Sigmoid colon (tissue), 4 donors: ENCODE measurements at regions not wholly inside any gene's neighbourhood (a gene's known extent, or its start where the extent isn't known, plus 50 kb on each side); places are given as distances from the start of the nearest gene placed in this dataset.

Experiments used
- CTCF ChIP-seq, 4 experiments: fragments of 450-650 bp in 3 of 4; fragments of 200-600 bp in 1 of 4; IDR thresholded peaks; one replicate each; pipeline ENCODE4 v1.5.1; 2016 to 2019; ENCODE audit warnings: antibody characterized with exemption in 4 of 4, mild to moderate bottlenecking in 3 of 4, moderate library complexity in 2 of 4
- EP300 ChIP-seq, 4 donors: sonication (generic); formaldehyde crosslinking; IDR thresholded peaks; one replicate each; pipeline ENCODE4 v1.6.1; 2017; ENCODE audit warnings: antibody characterized with exemption in 4 of 4

GRCh38 chr4:14857981-14858380, 144.3 kb upstream of the CPEB2 start:
- TF ChIP-seq CTCF (IDR thresholded peaks at IDR 0.05) (no peak), EP300 (IDR thresholded peaks at IDR 0.05) (no peak)
